ENCODE measurements at regions not wholly inside any gene's neighbourhood (a gene's known extent, or its start where the extent isn't known, plus 50 kb on each side); places are given as distances from the start of the nearest gene placed in this dataset.
A peak's percentile ranks its signal among the peaks of the same experiment; 100 is the strongest.

- no peaks in the 10 kb centered on the region for H3K9me3 ChIP-seq (ENCODE audit: insufficient read depth, low read depth, low read length)
- TF ChIP-seq EZH2 (IDR thresholded peaks at IDR 0.05; ENCODE audit: insufficient read depth, low read length) (no peak), CTCF (IDR thresholded peaks at IDR 0.05; ENCODE audit: insufficient read depth, low read depth, low read length) (peak; percentile 11)
- H3K79me2 ChIP-seq (ENCODE audit: insufficient read depth, low read length), result no peaks in the 10 kb centered on the region
- no peak overlapping the region for H3K4me3 ChIP-seq (ENCODE audit: insufficient read depth, low read depth, low read length)
- Mint-ChIP-seq H3K27ac (ENCODE audit: unreplicated experiment) (peak overlapping the region; percentile 20), H3K4me3 (ENCODE audit: unreplicated experiment) (no peak overlapping the region), H3K9me3 (ENCODE audit: unreplicated experiment) (peaks cover 2% of the 10 kb centered on the region), H3K36me3 (ENCODE audit: low read depth, unreplicated experiment) (no peaks in the 10 kb centered on the region), H3K4me1 (ENCODE audit: low read depth, unreplicated experiment) (peaks cover 9% of the 10 kb centered on the region), H3K27me3 (ENCODE audit: low read depth, unreplicated experiment) (no peaks in the 10 kb centered on the region)
- no peak overlapping the region for H3K9ac ChIP-seq (ENCODE audit: low read length)
- no peak overlapping the region for H3K27ac ChIP-seq (ENCODE audit: low read depth, low read length)
- H3K36me3 ChIP-seq (ENCODE audit: insufficient read depth, low read length), result no peaks in the 10 kb centered on the region
- H2AFZ ChIP-seq (ENCODE audit: low read depth, low read length), result no peak overlapping the region
- H3K27me3 ChIP-seq (ENCODE audit: insufficient read depth, low read length), result no peaks in the 10 kb centered on the region
- DNase-seq (ENCODE audit: low read depth), result peak; percentile 54
- H3K4me2 ChIP-seq (ENCODE audit: low read length), result peak overlapping the region; percentile 35
- no peaks in the 10 kb centered on the region for H4K20me1 ChIP-seq (ENCODE audit: insufficient read depth, low read length)
- H3K4me1 ChIP-seq (ENCODE audit: insufficient read depth, low read length), result no peaks in the 10 kb centered on the region
- FAIRE-seq, result peak; percentile 96
Measured at GRCh38 chr5:128637031-128637430, 99.0 kb upstream of the FBN2 start.

- Histone ChIP-seq H3K9me3 (ENCODE audit: insufficient read depth, low read depth, low read length) (no peaks in the 10 kb centered on the region), H3K27ac (ENCODE audit: low read depth, low read length) (no peak overlapping the region), H3K4me2 (ENCODE audit: low read length) (no peak overlapping the region), H3K9ac (ENCODE audit: low read length) (no peak overlapping the region), H3K27me3 (ENCODE audit: insufficient read depth, low read length) (no peaks in the 10 kb centered on the region), H3K36me3 (ENCODE audit: insufficient read depth, low read length) (no peaks in the 10 kb centered on the region), H4K20me1 (ENCODE audit: insufficient read depth, low read length) (no peaks in the 10 kb centered on the region), H2AFZ (ENCODE audit: low read depth, low read length) (no peak overlapping the region), H3K79me2 (ENCODE audit: insufficient read depth, low read length) (no peaks in the 10 kb centered on the region), H3K4me1 (ENCODE audit: insufficient read depth, low read length) (peaks cover 2% of the 10 kb centered on the region), H3K4me3 (ENCODE audit: insufficient read depth, low read depth, low read length) (no peak overlapping the region)
- FAIRE-seq, result no peak
- peaks cover 14% of the 10 kb centered on the region for H3K4me1 Mint-ChIP-seq (ENCODE audit: low read depth, unreplicated experiment)
- H3K27me3 Mint-ChIP-seq (ENCODE audit: low read depth, unreplicated experiment), result no peaks in the 10 kb centered on the region
- TF ChIP-seq CTCF (IDR thresholded peaks at IDR 0.05; ENCODE audit: insufficient read depth, low read depth, low read length) (no peak), EZH2 (IDR thresholded peaks at IDR 0.05; ENCODE audit: insufficient read depth, low read length) (no peak)
- no peaks in the 10 kb centered on the region for H3K36me3 Mint-ChIP-seq (ENCODE audit: low read depth, unreplicated experiment)
- no peaks in the 10 kb centered on the region for H3K9me3 Mint-ChIP-seq (ENCODE audit: unreplicated experiment)
- DNase-seq (ENCODE audit: low read depth), result no peak
- H3K4me3 Mint-ChIP-seq (ENCODE audit: unreplicated experiment), result no peak overlapping the region
- H3K27ac Mint-ChIP-seq (ENCODE audit: unreplicated experiment), result no peak overlapping the region
Measured at GRCh38 chr5:128641861-128642260, 103.8 kb upstream of the FBN2 start.

GRCh38 chr5:128644863-128645262 lies 106.8 kb upstream of the FBN2 start:
- H3K9me3 Mint-ChIP-seq (ENCODE audit: unreplicated experiment), result no peaks in the 10 kb centered on the region
- Histone ChIP-seq H3K9ac (ENCODE audit: low read length) (peak overlapping the region; percentile 30), H3K4me3 (ENCODE audit: insufficient read depth, low read depth, low read length) (peak overlapping the region; percentile 22), H4K20me1 (ENCODE audit: insufficient read depth, low read length) (no peaks in the 10 kb centered on the region), H3K27me3 (ENCODE audit: insufficient read depth, low read length) (no peaks in the 10 kb centered on the region), H3K36me3 (ENCODE audit: insufficient read depth, low read length) (no peaks in the 10 kb centered on the region), H3K79me2 (ENCODE audit: insufficient read depth, low read length) (no peaks in the 10 kb centered on the region), H3K4me2 (ENCODE audit: low read length) (peak overlapping the region; percentile 71), H3K4me1 (ENCODE audit: insufficient read depth, low read length) (peaks cover 2% of the 10 kb centered on the region), H2AFZ (ENCODE audit: low read depth, low read length) (no peak overlapping the region), H3K27ac (ENCODE audit: low read depth, low read length) (peak overlapping the region; percentile 33), H3K9me3 (ENCODE audit: insufficient read depth, low read depth, low read length) (no peaks in the 10 kb centered on the region)
- peak; percentile 94 for FAIRE-seq
- H3K27ac Mint-ChIP-seq (ENCODE audit: unreplicated experiment), result peak overlapping the region; percentile 73
- H3K36me3 Mint-ChIP-seq (ENCODE audit: low read depth, unreplicated experiment), result no peaks in the 10 kb centered on the region
- no peak for TF ChIP-seq EZH2 (IDR thresholded peaks at IDR 0.05; ENCODE audit: insufficient read depth, low read length)
- no peak for TF ChIP-seq CTCF (IDR thresholded peaks at IDR 0.05; ENCODE audit: insufficient read depth, low read depth, low read length)
- peak; percentile 71 for DNase-seq (ENCODE audit: low read depth)
- no peak overlapping the region for H3K4me3 Mint-ChIP-seq (ENCODE audit: unreplicated experiment)
- no peaks in the 10 kb centered on the region for H3K27me3 Mint-ChIP-seq (ENCODE audit: low read depth, unreplicated experiment)
- H3K4me1 Mint-ChIP-seq (ENCODE audit: low read depth, unreplicated experiment), result peaks cover 17% of the 10 kb centered on the region
